ENCODE measurements at regions not wholly inside any gene's neighbourhood (a gene's known extent, or its start where the extent isn't known, plus 50 kb on each side); places are given as distances from the start of the nearest gene placed in this dataset.

- no peak for TF ChIP-seq EZH2 (IDR thresholded peaks at IDR 0.05; ENCODE audit: low read depth)
- TF ChIP-seq, protein P1, sequence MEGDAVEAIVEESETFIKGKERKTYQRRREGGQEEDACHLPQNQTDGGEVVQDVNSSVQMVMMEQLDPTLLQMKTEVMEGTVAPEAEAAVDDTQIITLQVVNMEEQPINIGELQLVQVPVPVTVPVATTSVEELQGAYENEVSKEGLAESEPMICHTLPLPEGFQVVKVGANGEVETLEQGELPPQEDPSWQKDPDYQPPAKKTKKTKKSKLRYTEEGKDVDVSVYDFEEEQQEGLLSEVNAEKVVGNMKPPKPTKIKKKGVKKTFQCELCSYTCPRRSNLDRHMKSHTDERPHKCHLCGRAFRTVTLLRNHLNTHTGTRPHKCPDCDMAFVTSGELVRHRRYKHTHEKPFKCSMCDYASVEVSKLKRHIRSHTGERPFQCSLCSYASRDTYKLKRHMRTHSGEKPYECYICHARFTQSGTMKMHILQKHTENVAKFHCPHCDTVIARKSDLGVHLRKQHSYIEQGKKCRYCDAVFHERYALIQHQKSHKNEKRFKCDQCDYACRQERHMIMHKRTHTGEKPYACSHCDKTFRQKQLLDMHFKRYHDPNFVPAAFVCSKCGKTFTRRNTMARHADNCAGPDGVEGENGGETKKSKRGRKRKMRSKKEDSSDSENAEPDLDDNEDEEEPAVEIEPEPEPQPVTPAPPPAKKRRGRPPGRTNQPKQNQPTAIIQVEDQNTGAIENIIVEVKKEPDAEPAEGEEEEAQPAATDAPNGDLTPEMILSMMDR (conservative IDR thresholded peaks at IDR 0.05) = no peak
These were observed 641.1 kb downstream of the RNF144B start for GRCh38 chr6:19028201-19028600.

All from PC-9 (cell line).